ENCODE measurements at regions not wholly inside any gene's neighbourhood (a gene's known extent, or its start where the extent isn't known, plus 50 kb on each side); places are given as distances from the start of the nearest gene placed in this dataset.
"Not testable (repeated sequence)": the region's sequence is repeated elsewhere in the genome, so short reads cannot be mapped to it uniquely, and the experiment has no call there.

GRCh38 chr13:65829241-65830008 lies 1400.7 kb downstream of the PCDH9 start:
- DNase-seq (ENCODE audit: low read depth in 1 of 2, low spot score in 1 of 2), result no peak

- DNase-seq (ENCODE audit: low read depth in 1 of 2, low spot score in 1 of 2), result no peak
Observed at GRCh38 chr13:65826657-65827056, 1403.5 kb downstream of the PCDH9 start.

GRCh38 chr13:65825039-65825438 lies 1405.1 kb downstream of the PCDH9 start:
- DNase-seq (ENCODE audit: low read depth in 1 of 2, low spot score in 1 of 2), result no peak

GRCh38 chr13:65808061-65808460 lies 1422.1 kb downstream of the PCDH9 start:
- no peak for DNase-seq (ENCODE audit: low read depth in 1 of 2, low spot score in 1 of 2)

- no peak for DNase-seq (ENCODE audit: low read depth in 1 of 2, low spot score in 1 of 2)
Observed at GRCh38 chr13:65803530-65804392, 1426.4 kb downstream of the PCDH9 start.

- DNase-seq (ENCODE audit: low read depth in 1 of 2, low spot score in 1 of 2), result no peak
Observed at GRCh38 chr13:65789815-65790214, 1440.3 kb downstream of the PCDH9 start.

- no peak for DNase-seq (ENCODE audit: low read depth in 1 of 2, low spot score in 1 of 2)
Observed at GRCh38 chr13:65787082-65787481, 1443.1 kb downstream of the PCDH9 start.

GRCh38 chr13:65784088-65784816 lies 1445.9 kb downstream of the PCDH9 start:
- no peak for DNase-seq (ENCODE audit: low read depth in 1 of 2, low spot score in 1 of 2)

GRCh38 chr13:65783383-65783782 lies 1446.8 kb downstream of the PCDH9 start:
- DNase-seq (ENCODE audit: low read depth in 1 of 2, low spot score in 1 of 2), result no peak

- DNase-seq (ENCODE audit: low read depth in 1 of 2, low spot score in 1 of 2), result not testable (repeated sequence)
Observed at GRCh38 chr13:65771704-65772313, 1458.3 kb downstream of the PCDH9 start.

GRCh38 chr13:65768545-65768944 lies 1461.6 kb downstream of the PCDH9 start:
- DNase-seq (ENCODE audit: low read depth in 1 of 2, low spot score in 1 of 2), result no peak

- no peak for DNase-seq (ENCODE audit: low read depth in 1 of 2, low spot score in 1 of 2)
Observed at GRCh38 chr13:65763811-65764210, 1466.3 kb downstream of the PCDH9 start.

- no peak for DNase-seq (ENCODE audit: low read depth in 1 of 2, low spot score in 1 of 2)
Observed at GRCh38 chr13:65762012-65762411, 1468.1 kb downstream of the PCDH9 start.

GRCh38 chr13:65756071-65756671 lies 1474.0 kb downstream of the PCDH9 start:
- DNase-seq (ENCODE audit: low read depth in 1 of 2, low spot score in 1 of 2), result no peak

- no peak for DNase-seq (ENCODE audit: low read depth in 1 of 2, low spot score in 1 of 2)
Observed at GRCh38 chr13:65748227-65748626, 1481.9 kb downstream of the PCDH9 start.

GRCh38 chr13:65746406-65746921 lies 1483.7 kb downstream of the PCDH9 start:
- DNase-seq (ENCODE audit: low read depth in 1 of 2, low spot score in 1 of 2), result no peak

GRCh38 chr13:65744836-65745235 lies 1485.3 kb downstream of the PCDH9 start:
- no peak for DNase-seq (ENCODE audit: low read depth in 1 of 2, low spot score in 1 of 2)

GRCh38 chr13:65733110-65733509 lies 1497.0 kb downstream of the PCDH9 start:
- no peak for DNase-seq (ENCODE audit: low read depth in 1 of 2, low spot score in 1 of 2)

- no peak for DNase-seq (ENCODE audit: low read depth in 1 of 2, low spot score in 1 of 2)
Observed at GRCh38 chr13:65727070-65727469, 1503.1 kb downstream of the PCDH9 start.

- no peak for DNase-seq (ENCODE audit: low read depth in 1 of 2, low spot score in 1 of 2)
Observed at GRCh38 chr13:65725006-65725405, 1505.1 kb downstream of the PCDH9 start.

GRCh38 chr13:65724226-65724625 lies 1505.9 kb downstream of the PCDH9 start:
- no peak for DNase-seq (ENCODE audit: low read depth in 1 of 2, low spot score in 1 of 2)

All from activated CD4-positive, alpha-beta T cell treated with anti-CD3 and anti-CD28 coated beads, Interleukin-2, amount 50 U/mL, for 24 hours (primary cell).